Tibial artery (tissue), 4 donors: ENCODE measurements at regions not wholly inside any gene's neighbourhood (a gene's known extent, or its start where the extent isn't known, plus 50 kb on each side); places are given as distances from the start of the nearest gene placed in this dataset.

Source experiments
- DNase-seq, 2 donors: peaks; one replicate each; pipeline ENCODE4 v3.0.0-alpha.2; 2019
- H3K27ac ChIP-seq, 2 donors: fragments of 200-600 bp; sonication (generic) in 1 of 2; 1 replicate in 1 of 2; 2 replicates in 1 of 2; pipeline ENCODE4 v1.5.1; 2018 to 2019; ENCODE audit warnings: mild to moderate bottlenecking in 1 of 2
- H3K27me3 ChIP-seq, 2 donors: fragments of 200-600 bp; sonication (generic) in 1 of 2; one replicate each; pipeline versions ENCODE4 v1.5.1 to v1.6.0; 2016 to 2019
- H3K36me3 ChIP-seq, 3 donors: fragments of 200-600 bp; sonication (generic) in 2 of 3; one replicate each; pipeline ENCODE4 v1.5.1; 2016 to 2019; ENCODE audit warnings: mild to moderate bottlenecking in 2 of 3
- H3K4me1 ChIP-seq, 4 donors: fragments of 200-600 bp; sonication (generic) in 2 of 4; 1 replicate in 3 of 4; 2 replicates in 1 of 4; pipeline ENCODE4 v1.5.1; 2016 to 2019
- H3K4me3 ChIP-seq, 2 donors: fragments of 200-600 bp; sonication (generic) in 1 of 2; 1 replicate in 1 of 2; 2 replicates in 1 of 2; pipeline ENCODE4 v1.5.1; 2018 to 2019; ENCODE audit warnings: mild to moderate bottlenecking in 2 of 2
- H3K9me3 ChIP-seq, 3 donors: fragments of 200-600 bp; sonication (generic) in 1 of 3; one replicate each; pipeline ENCODE4 v1.5.1; 2016 to 2019
- intact Hi-C: fragments of 100-400 bp; cut with DNase I; formaldehyde crosslinking; loops from one replicate; pipeline ENCODE4 v1.15.0; 2023; ENCODE audit warnings: low total_unique reads
- TF ChIP-seq, protein P1 (sequence below), 2 experiments: fragments of 200-600 bp in 1 of 2; fragments of 450-650 bp in 1 of 2; IDR thresholded peaks; one replicate each; pipeline ENCODE4 v1.5.1; 2017 to 2019; ENCODE audit warnings: antibody characterized with exemption in 2 of 2, mild to moderate bottlenecking in 1 of 2, moderate library complexity in 1 of 2

DNA sequence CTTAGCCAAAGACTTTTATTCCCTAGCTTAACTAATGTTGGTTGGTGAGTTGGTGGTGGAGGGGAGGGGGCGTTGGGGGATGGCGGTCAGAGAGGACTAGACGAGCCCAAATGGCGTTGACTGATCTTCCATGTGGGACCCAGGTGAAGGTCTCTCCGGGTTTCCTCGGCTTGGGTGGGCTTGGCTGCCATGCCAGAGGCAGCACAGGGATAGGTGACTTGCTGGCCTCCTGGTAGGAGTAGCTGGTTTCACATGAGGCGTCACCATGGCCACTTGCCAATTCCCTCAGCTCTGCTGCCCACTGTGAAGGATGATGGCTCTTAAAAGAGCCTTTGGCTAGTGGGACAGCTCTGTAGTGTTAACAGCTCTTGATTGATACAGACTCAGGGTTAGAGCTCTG, 1337.0 kb upstream of the FAM98A start:
- H3K4me3 ChIP-seq: no peak overlapping the region
- DNase-seq: no peak
- no peak overlapping the region for H3K27ac ChIP-seq
- TF ChIP-seq, protein P1, sequence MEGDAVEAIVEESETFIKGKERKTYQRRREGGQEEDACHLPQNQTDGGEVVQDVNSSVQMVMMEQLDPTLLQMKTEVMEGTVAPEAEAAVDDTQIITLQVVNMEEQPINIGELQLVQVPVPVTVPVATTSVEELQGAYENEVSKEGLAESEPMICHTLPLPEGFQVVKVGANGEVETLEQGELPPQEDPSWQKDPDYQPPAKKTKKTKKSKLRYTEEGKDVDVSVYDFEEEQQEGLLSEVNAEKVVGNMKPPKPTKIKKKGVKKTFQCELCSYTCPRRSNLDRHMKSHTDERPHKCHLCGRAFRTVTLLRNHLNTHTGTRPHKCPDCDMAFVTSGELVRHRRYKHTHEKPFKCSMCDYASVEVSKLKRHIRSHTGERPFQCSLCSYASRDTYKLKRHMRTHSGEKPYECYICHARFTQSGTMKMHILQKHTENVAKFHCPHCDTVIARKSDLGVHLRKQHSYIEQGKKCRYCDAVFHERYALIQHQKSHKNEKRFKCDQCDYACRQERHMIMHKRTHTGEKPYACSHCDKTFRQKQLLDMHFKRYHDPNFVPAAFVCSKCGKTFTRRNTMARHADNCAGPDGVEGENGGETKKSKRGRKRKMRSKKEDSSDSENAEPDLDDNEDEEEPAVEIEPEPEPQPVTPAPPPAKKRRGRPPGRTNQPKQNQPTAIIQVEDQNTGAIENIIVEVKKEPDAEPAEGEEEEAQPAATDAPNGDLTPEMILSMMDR (IDR thresholded peaks at IDR 0.05): no peak
- H3K27me3 ChIP-seq: no peaks in the 10 kb centered on the region
- no peaks in the 10 kb centered on the region for H3K4me1 ChIP-seq
- intact Hi-C loops: no loop called here
- H3K9me3 ChIP-seq: no peaks in the 10 kb centered on the region
- no peaks in the 10 kb centered on the region for H3K36me3 ChIP-seq

DNA sequence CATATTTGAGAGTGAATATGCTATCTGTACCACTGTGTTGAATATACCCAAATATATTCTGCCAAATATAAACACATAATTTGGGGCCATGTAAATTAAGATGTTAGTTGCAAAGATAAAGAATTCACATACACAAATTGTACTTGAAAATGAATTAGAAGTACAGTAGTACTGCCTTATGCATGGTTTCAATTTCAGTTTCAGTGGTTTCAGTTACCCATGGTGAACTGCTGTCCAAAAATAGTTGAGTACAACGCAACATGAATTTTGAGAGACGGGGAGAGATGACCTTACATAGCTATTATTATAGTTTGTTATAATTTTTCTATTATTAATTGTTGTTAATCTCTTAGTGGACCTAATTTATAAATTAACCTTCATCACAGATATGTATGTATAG, 1313.0 kb upstream of the FAM98A start:
- no peak for DNase-seq
- Histone ChIP-seq H3K27me3 (no peaks in the 10 kb centered on the region), H3K36me3 (no peaks in the 10 kb centered on the region), H3K27ac (no peak overlapping the region), H3K4me1 (peaks cover 0 to 4% (median 0%) of the 10 kb centered on the region in 4 donors), H3K9me3 (no peaks in the 10 kb centered on the region), H3K4me3 (no peak overlapping the region)
- TF ChIP-seq, protein P1 (IDR thresholded peaks at IDR 0.05): no peak
- intact Hi-C loops: no loop called here

DNA sequence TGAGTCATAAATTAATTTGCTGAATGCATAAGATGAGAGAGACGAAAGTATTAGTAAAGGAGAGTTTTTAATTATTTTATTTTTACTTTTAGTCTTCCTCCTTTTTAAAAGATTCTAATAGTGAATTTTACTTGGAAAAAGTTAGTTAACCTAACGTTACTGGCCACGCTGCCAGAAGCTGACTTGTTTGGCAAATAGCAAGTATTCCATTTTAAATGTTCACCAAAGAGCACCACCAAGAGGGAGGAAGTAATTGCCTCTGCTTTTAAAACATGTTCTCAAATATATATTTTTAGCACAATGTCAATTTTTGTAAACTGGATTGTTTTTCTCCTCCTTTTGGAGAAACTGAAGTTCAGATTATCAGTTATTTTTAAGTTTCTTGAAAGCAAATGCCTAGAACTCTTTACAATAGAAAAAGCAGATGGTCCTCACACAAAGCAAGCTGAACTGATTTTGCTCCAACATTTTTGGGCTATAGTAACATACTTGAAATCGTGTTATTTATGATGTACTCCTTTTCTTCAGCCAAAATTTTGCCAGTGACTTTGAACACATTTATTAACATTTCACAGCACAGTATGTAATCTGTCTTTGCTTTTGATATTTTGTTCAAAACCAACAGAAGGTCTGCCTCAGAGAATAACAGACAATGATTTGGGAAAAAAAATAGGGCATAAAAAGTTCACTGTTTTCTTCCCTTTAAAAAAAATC, 1311.0 kb upstream of the FAM98A start:
- Histone ChIP-seq H3K36me3 (no peaks in the 10 kb centered on the region), H3K4me3 (no peak overlapping the region), H3K9me3 (no peaks in the 10 kb centered on the region), H3K27ac (no peak overlapping the region), H3K27me3 (no peaks in the 10 kb centered on the region), H3K4me1 (peaks cover 0 to 4% (median 0%) of the 10 kb centered on the region in 4 donors)
- TF ChIP-seq, protein P1 (IDR thresholded peaks at IDR 0.05): no peak
- no peak for DNase-seq
- intact Hi-C loops: no loop called here

GRCh38 chr2:34907812-34908211, 1308.7 kb upstream of the FAM98A start:
- no peak overlapping the region for H3K4me3 ChIP-seq
- H3K27me3 ChIP-seq: no peaks in the 10 kb centered on the region
- DNase-seq: no peak
- H3K27ac ChIP-seq: no peak overlapping the region
- H3K36me3 ChIP-seq: no peaks in the 10 kb centered on the region
- H3K9me3 ChIP-seq: no peaks in the 10 kb centered on the region
- TF ChIP-seq, protein P1 (IDR thresholded peaks at IDR 0.05): no peak
- intact Hi-C loops: no loop called here
- peaks cover 0 to 4% (median 0%) of the 10 kb centered on the region in 4 donors for H3K4me1 ChIP-seq

- DNase-seq: no peak
- Histone ChIP-seq H3K9me3 (no peaks in the 10 kb centered on the region), H3K36me3 (no peaks in the 10 kb centered on the region), H3K27me3 (no peaks in the 10 kb centered on the region), H3K4me3 (no peak overlapping the region), H3K27ac (no peak overlapping the region), H3K4me1 (no peaks in the 10 kb centered on the region)
- intact Hi-C loops: no loop called here
- TF ChIP-seq, protein P1 (IDR thresholded peaks at IDR 0.05): no peak
These were observed 1302.6 kb upstream of the FAM98A start for GRCh38 chr2:34901739-34902138.
